ENCODE measurements at regions not wholly inside any gene's neighbourhood (a gene's known extent, or its start where the extent isn't known, plus 50 kb on each side); places are given as distances from the start of the nearest gene placed in this dataset.

DNA sequence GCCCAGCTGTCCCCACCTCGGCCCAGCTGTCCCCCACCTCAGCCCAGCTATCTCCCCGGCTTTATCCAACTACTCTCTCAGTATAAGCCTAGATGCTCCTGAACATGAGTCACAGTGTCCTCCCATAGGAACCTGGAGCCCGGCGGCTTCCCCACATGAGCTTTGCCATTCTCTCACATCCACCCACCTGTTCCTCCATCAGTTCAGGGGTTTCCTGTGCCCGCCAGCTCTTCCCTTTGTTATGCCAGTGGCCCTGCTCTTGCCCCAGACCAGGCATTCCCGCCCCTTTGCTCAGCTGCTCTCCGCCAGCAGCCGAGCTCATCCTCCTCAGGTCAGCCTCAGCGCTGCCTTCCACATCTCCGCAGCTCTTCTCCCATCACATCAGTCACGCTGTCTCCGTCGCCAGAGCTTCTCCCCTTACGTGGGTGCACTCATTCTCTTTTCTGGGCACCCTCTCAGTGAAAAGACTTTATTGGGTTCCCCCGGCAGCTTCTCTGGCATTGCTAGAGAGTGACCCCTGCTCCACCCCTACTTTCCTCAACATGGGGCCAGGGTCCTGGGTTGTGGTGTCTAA lies 89.5 kb upstream of the CSF3R start:
- no peak for DNase-seq

GRCh38 chr1:36571106-36571505 lies 88.4 kb upstream of the CSF3R start:
- no peak for DNase-seq

DNA sequence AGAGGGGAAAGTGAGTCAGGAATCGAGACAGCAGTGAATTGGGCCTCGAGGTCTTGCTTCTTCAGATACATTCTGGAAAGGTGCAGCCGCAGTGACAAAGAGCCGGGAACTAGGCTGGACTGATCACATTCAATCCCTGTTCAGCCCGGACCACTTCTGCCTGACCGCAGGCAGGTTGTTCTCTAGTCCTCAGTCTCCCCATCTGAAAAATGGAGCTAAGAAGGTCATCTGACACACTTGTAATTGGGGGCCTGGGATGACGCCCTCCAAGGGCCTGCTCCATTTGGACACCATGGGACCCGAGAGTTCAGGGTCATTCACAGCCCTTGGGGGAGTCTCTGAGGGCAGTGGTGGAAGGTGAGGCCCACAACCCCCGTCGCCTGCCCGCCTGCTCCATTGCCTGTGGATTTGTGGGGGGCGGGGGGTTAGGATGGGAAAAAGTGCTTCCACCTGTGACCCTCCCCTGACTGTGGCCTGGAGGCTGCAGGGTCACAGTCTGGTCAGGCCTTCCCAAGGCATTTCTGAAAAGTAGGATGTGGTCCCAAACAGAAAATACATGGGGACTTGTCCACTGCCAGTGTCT lies 87.9 kb upstream of the CSF3R start:
- DNase-seq = no peak

DNA sequence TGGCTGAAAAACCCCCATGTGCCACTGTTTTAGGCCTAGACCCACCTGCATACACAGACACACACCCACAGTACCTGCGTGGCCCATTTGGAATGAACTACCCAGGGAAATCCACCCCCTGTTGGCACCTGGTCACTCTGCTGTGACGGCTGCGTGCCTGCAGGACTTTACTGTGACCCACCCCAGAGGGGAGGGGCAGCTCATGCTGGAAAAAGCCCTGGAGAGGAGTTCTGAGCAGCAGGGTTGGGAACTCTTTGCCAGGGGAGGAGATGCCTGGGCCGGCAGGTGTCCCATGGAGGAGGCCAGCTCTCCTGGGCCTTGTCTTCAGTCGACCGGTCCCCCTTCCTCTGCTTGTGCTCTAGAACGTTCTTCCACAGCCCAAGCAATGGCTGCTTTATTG lies 87.3 kb upstream of the CSF3R start:
- no peak for DNase-seq

DNA sequence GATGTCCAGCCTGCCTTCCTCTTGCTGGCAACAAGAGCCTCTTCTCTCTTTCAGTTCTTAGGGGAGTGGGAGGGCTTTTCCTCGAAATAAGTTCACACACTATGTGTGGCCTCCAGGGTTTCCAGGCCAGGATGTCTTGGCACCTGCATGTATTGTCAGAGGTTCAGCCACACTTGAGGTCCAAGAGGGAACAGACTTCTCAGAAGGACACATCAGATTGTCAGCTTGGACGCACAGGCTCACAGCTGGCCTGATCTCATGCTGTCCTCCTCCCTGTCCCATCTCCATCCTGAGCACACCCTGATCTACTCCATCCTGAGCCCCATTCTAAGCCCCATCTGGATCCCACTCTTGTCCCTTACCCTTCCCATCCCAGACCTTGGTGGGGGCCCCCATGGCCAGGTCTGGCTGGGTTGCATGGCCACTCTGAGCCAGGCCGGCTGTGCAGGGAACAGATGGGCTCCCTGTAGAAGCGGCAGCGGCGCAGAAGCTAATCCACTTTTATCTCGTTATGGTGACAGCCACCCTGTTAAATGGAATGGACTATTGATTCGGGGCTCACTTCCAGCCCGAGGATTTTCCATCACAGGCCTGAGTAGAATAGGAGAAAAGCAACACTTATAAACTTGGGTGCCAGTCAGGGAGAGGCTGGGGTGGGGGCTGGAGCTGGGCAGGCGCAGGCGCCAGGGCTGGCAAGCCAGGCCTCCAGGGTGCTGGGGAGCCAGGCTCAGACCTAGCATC lies 85.1 kb upstream of the CSF3R start:
- DNase-seq = no peak

DNA sequence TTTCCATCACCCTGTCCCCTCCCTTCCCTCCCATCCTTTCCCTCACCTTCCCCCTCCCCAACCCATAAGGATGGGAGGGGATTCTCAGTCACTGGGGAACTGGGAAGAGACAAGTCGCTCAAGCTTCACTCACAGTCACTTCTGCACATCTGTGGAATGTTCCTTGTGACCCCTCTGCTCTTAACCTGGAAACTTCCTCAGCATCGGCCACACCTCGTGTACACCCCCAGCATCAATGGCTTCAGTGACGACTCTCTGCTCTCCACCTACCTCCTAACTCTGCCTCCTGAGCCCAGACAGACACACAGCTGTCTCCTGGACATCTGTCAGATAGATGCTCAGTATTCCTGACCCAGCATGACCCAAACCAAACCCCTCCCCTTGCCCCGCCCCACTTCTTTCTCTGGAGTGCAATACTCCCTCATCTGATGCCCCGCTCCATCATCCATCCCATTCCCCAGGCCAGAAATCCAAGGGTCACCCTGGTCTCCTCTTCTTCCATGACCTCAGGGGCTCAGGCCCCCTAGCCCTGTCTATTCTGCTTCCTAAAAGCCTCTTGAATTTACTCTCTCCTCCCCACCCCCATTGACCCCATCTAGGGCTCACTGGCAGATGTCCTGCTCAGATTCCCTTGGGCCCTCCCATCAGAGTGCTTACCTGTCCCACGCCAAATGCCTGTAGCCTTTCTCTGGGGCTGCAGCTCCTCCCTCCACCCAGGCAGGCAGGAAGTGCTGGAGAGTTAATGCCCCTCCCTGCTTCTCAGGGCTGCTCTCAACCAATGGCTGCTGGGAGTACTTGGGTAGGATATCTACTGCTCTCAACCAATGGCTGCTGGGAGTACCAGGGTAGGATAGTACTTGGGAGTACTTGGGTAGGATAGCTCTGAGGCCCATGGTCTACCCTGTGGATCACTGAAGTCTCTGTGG lies 83.1 kb upstream of the CSF3R start:
- no peak for DNase-seq

DNA sequence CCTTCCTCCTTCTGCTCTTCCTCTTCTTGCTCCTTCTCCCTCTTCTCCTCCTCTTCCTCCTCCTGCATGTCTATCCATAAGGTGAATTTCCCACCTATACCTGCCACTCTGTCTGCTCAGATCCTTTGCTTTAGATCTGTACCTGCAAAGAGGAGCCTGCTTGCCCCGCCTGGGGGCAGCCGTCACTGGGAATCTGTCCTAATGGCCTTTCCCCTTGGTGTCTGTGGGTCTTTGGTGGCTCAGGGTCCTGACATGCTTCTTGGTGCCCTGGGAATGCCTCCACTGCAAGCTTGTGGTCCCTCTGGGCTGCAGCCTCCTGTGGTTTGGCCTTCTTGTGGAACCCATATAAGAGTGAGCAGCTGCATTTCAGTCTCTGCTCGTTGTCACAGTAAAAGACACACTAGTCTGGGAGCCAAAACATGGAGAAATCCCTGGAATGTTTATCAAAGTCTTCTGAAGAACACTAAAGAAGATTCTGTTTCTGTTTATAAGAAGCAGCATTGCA lies 79.5 kb upstream of the CSF3R start:
- DNase-seq = no peak

GRCh38 chr1:36561361-36561724 lies 78.6 kb upstream of the CSF3R start:
- no peak for DNase-seq

GRCh38 chr1:36560621-36561360 lies 78.1 kb upstream of the CSF3R start:
- no peak for DNase-seq

GRCh38 chr1:36560177-36560576 lies 77.5 kb upstream of the CSF3R start:
- DNase-seq = no peak

- DNase-seq = no peak
These were observed 76.3 kb upstream of the CSF3R start for GRCh38 chr1:36559061-36559460.

- DNase-seq = no peak
These were observed 74.6 kb upstream of the CSF3R start for GRCh38 chr1:36557041-36558000.

DNA sequence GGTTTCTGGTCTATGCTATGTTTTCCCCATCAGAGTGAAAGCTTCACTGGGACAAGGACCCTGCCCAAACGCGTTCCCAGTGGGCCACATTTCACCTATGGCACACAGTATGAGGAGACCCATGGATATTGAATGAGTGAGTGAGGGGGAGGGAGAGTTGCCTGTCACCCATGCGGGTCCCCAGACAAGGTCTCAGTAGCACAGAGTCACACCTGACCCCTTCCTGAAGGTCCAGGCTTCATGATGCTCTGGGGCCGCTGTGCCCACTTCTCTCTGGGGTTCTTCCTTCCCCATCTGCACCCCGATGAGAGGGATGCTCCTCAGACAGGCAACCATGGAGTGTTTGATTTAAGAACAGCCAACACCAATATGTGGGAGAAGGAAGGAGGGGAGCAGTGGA lies 72.3 kb upstream of the CSF3R start:
- DNase-seq = no peak

DNA sequence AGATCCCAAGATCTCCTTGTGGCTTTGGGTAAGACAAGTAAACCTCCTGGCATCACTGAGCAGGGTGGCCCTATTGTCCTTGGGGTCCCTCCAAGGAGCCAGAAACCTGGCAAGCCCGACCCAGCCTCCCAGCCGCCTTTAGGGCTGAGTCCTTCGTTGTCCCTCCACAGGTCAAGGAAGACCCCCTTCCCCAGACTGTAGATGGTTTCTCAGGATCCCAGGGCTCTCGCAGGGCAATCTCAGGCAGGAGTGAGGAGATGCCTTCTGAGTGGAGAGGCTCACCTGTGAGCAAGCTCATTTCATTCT lies 71.6 kb upstream of the CSF3R start:
- DNase-seq = no peak

- peak; percentile 69 for DNase-seq
These were observed 71.0 kb upstream of the CSF3R start for GRCh38 chr1:36553591-36554322.

DNA sequence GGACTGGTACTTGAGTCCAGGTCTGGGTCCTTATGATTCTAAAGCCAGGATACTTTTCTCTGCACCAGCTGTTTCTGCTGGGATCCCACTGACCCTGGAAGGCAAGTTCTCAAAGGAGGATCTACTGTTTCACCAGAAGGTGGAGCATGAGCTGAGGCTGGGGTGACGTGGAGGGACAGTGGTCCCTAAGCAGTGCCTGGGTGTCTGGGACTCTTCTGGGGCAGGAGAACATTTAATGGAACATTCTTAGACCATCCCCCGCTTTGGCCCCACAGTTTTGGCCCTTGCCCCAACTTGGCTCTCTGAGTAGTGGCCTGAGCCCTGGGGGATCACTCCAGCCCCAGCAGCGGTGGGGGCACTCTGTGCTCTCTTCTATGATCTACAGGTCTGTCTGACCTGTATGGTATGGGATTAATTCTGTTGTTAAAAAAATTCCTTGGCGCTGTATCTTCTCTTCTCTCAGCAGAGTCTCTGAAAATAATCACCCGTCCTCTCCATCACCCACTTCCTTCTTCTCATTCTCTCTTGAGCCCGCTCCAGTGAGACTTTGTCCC lies 60.3 kb upstream of the CSF3R start:
- DNase-seq = peak; percentile 35

DNA sequence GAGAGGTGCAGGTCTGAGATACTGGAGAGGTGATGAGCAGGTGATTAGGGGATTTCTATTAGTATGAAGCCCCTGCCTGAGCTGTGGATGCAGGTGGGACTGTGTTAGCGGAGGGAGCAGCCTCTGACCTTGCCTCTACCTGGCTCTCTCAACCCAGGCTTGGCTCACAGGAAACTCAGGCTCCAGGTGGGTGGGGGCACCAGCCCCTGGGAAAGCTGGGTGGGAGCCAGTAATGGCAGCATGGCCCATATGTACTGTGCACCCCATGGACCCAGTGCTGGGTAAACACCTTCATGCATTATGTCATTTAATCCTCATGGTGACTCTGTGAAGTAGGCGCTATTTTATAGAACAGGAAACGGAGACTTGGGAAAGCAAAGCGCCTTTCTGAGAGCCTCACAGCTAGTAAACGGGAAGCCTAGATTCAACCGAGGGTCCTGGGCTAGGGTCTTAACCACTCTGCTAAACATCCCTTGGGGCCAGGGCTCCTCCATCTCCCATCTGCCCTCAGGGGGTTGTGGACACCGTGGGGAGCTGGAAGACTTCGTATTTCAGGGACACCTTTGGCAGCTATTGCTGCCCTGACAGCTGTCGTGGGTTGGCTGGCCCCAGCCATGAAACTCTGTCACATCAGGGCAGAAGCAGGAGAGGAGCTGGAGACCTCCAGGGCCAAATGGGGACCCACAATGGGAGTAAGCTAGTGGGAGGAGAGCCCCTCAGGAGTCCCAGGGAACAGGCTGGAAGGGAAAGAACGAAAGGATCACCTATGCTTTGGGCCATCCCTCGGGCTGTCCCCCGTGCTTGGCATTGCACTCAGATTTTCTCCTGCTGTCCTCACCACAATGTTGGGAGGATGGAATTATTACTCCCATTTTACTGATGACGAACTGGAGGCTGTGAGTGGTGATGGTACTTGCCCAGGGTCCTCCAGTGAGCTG lies 59.6 kb upstream of the CSF3R start:
- peak; percentile 31 for DNase-seq

DNA sequence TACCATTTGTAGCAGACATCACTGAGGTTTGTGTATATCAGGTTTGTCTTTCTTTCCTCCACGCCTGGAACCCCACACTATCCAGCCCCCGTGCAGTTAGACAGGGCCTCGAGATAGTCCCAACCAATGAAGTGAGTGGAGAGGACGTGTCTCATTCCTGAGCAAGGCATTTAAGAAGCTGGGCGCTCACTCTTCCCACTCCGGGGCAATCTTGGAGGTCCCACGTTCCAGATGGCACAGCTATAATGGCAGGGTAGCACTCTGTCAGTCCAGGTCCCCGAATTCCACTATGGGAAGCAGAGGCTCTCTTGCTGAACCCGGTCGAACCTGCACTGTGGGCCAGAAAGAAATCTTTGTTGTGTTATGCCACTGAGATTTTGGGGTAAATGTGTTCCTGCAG lies 57.3 kb upstream of the CSF3R start:
- DNase-seq = no peak

- DNase-seq = peak; percentile 19
These were observed 56.8 kb upstream of the CSF3R start for GRCh38 chr1:36539526-36539925.
